Fibroblast of skin of back (primary cell): ENCODE measurements at regions not wholly inside any gene's neighbourhood (a gene's known extent, or its start where the extent isn't known, plus 50 kb on each side); places are given as distances from the start of the nearest gene placed in this dataset.
A peak's percentile ranks its signal among the peaks of the same experiment; 100 is the strongest.

Experiments
- DNase-seq: peaks from one replicate; pipeline ENCODE4 v3.0.0-alpha.2; 2013

- peak; percentile 88 for DNase-seq
Measured at GRCh38 chr6:21999012-21999528, 297.8 kb downstream of the PRL start.

- DNase-seq, result no peak
Measured at GRCh38 chr6:21999741-22000140, 297.1 kb downstream of the PRL start.

- peak; percentile 39 for DNase-seq
Measured at GRCh38 chr6:22001396-22002027, 295.3 kb downstream of the PRL start.

GRCh38 chr6:22003287-22003686, 293.5 kb downstream of the PRL start:
- peak; percentile 74 for DNase-seq

GRCh38 chr6:22006795-22007194, 290.0 kb downstream of the PRL start:
- DNase-seq, result no peak

GRCh38 chr6:22007469-22007868, 289.4 kb downstream of the PRL start:
- no peak for DNase-seq

GRCh38 chr6:22008248-22008836, 288.5 kb downstream of the PRL start:
- peak; percentile 66 for DNase-seq

- no peak for DNase-seq
Measured at GRCh38 chr6:22010102-22010501, 286.7 kb downstream of the PRL start.

- no peak for DNase-seq
Measured at GRCh38 chr6:22015216-22015615, 281.6 kb downstream of the PRL start.

- DNase-seq, result no peak
Measured at GRCh38 chr6:22015944-22016343, 280.9 kb downstream of the PRL start.

GRCh38 chr6:22017272-22017671, 279.6 kb downstream of the PRL start:
- no peak for DNase-seq

- DNase-seq, result no peak
Measured at GRCh38 chr6:22017766-22018165, 279.1 kb downstream of the PRL start.

- no peak for DNase-seq
Measured at GRCh38 chr6:22019857-22020256, 277.0 kb downstream of the PRL start.

GRCh38 chr6:22020299-22021003, 276.4 kb downstream of the PRL start:
- DNase-seq, result no peak

GRCh38 chr6:22021966-22022365, 274.9 kb downstream of the PRL start:
- DNase-seq, result no peak

- DNase-seq, result no peak
Measured at GRCh38 chr6:22023937-22024336, 272.9 kb downstream of the PRL start.

GRCh38 chr6:22024973-22025467, 271.8 kb downstream of the PRL start:
- no peak for DNase-seq

GRCh38 chr6:22025468-22026163, 271.2 kb downstream of the PRL start:
- DNase-seq, result peak; percentile 81

GRCh38 chr6:22026164-22026678, 270.6 kb downstream of the PRL start:
- DNase-seq, result no peak

GRCh38 chr6:22027040-22027725, 269.7 kb downstream of the PRL start:
- DNase-seq, result no peak

- no peak for DNase-seq
Measured at GRCh38 chr6:22028403-22029090, 268.3 kb downstream of the PRL start.

- no peak for DNase-seq
Measured at GRCh38 chr6:22029171-22029570, 267.7 kb downstream of the PRL start.
